BLaER1 (cell line): ENCODE measurements at regions not wholly inside any gene's neighbourhood (a gene's known extent, or its start where the extent isn't known, plus 50 kb on each side); places are given as distances from the start of the nearest gene placed in this dataset.

ENCODE experiments used
- H3K27ac ChIP-seq: shearing (Covaris generic); formaldehyde crosslinking; 2 replicates; pipeline ENCODE4 v1.8.1; 2022
- H3K27me3 ChIP-seq: shearing (Covaris generic); formaldehyde crosslinking; 2 replicates; pipeline ENCODE4 v1.8.1; 2022
- H3K36me3 ChIP-seq: shearing (Covaris generic); formaldehyde crosslinking; 2 replicates; pipeline ENCODE4 v1.8.1; 2022
- H3K4me1 ChIP-seq: shearing (Covaris generic); formaldehyde crosslinking; 2 replicates; pipeline ENCODE4 v1.8.1; 2022
- H3K4me2 ChIP-seq: shearing (Covaris generic); formaldehyde crosslinking; 2 replicates; pipeline ENCODE4 v1.8.1; 2022
- H3K4me3 ChIP-seq: shearing (Covaris generic); formaldehyde crosslinking; 2 replicates; pipeline ENCODE4 v1.8.1; 2022
- H3K9ac ChIP-seq: shearing (Covaris generic); formaldehyde crosslinking; 2 replicates; pipeline ENCODE4 v1.8.1; 2022
- H3K9me3 ChIP-seq: shearing (Covaris generic); formaldehyde crosslinking; 2 replicates; pipeline ENCODE4 v1.8.1; 2022
- H4K20me1 ChIP-seq: shearing (Covaris generic); formaldehyde crosslinking; 2 replicates; pipeline ENCODE4 v1.8.1; 2022
- Cebpa-rat ChIP-seq: shearing (Covaris generic); IDR thresholded peaks from 2 replicates; pipeline ENCODE4 v1.8.1; 2022

DNA sequence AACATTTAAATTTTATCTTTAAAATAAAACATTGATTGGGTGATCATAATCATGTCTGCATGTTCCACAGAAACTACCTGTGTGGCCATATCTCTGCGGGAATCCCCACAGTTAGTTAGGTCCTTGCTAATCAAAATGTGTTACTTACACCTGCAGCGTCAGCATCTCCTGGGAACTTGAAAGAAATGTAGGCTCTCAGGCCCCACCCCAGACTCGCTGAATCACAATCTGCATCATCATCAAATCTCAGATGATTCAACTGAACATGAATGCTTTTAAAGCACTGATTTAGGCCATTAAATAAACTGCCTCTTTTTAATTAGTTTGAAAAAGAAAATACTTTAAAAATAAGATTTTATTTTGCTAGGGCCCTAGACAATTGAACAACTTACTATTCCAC lies 577.8 kb downstream of the PYDC2 start:
- Histone ChIP-seq H3K27ac (no peak overlapping the region), H3K4me1 (no peaks in the 10 kb centered on the region), H3K27me3 (no peaks in the 10 kb centered on the region), H3K4me2 (no peak overlapping the region), H3K9ac (no peak overlapping the region), H3K36me3 (no peaks in the 10 kb centered on the region), H3K4me3 (no peak overlapping the region), H3K9me3 (no peaks in the 10 kb centered on the region), H4K20me1 (no peaks in the 10 kb centered on the region)
- TF ChIP-seq Cebpa-rat = no peak

DNA sequence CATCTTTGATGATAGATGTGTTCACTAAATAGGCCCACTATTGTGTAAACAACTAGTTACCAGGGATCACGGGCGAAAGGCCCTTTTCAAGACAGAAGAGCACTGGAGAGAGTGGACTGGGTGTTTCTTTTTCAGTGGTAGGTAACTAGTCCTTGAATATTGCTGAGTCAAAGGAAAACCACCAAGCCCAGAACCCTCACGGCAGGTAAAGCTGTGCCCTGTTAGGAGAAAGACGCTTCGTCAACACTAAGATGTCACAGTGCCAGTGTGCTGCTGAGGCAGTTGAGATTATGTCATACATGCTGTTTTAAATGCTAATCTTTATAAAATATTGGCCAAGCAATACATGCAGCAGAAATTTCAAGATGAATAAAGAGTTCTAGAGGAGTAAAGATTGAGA lies 578.6 kb downstream of the PYDC2 start:
- no peak overlapping the region for H3K4me2 ChIP-seq
- no peak for TF ChIP-seq Cebpa-rat
- no peak overlapping the region for H3K27ac ChIP-seq
- H3K36me3 ChIP-seq = no peaks in the 10 kb centered on the region
- H3K4me1 ChIP-seq = no peaks in the 10 kb centered on the region
- no peaks in the 10 kb centered on the region for H3K27me3 ChIP-seq
- H4K20me1 ChIP-seq = no peaks in the 10 kb centered on the region
- no peak overlapping the region for H3K9ac ChIP-seq
- H3K4me3 ChIP-seq = no peak overlapping the region
- no peaks in the 10 kb centered on the region for H3K9me3 ChIP-seq

DNA sequence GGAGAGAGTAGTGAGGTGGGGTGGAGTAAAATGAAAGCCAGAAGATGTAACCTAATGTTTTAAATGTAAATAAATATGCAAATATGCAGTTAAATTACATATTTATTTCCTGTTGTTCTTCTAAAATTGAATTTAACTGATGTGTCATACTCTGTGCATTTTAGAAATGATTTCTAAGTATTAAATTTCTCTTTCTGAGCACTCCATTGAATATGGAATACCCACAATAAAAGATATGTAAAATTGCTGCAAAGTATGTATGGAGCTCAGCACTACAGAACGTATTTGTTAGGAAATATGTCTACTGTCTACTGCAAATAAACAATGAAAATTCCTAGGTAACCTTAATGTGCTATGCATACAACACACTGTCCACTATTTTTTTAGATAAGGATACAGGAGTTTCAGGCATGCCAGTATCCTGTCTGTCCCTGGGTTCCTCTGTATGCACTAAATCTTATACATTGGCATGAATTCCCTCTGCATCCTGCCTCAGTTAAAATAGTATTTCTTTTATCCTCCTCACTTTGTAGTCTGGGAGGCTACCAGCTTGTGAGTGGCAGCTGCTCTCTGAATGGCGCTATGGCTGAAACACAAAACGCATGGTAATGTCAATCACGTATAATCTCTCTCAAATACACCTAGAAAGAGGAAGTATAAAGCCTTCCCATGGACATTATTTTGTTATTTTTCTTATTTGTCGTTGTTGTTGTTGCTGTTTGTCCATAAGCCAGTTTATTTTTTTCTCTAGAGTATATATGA lies 579.5 kb downstream of the PYDC2 start:
- no peak overlapping the region for H3K27ac ChIP-seq
- H3K9me3 ChIP-seq = no peaks in the 10 kb centered on the region
- H3K4me1 ChIP-seq = no peaks in the 10 kb centered on the region
- TF ChIP-seq Cebpa-rat = no peak
- H3K9ac ChIP-seq = no peak overlapping the region
- H3K4me2 ChIP-seq = no peak overlapping the region
- no peak overlapping the region for H3K4me3 ChIP-seq
- no peaks in the 10 kb centered on the region for H3K27me3 ChIP-seq
- H3K36me3 ChIP-seq = no peaks in the 10 kb centered on the region
- H4K20me1 ChIP-seq = no peaks in the 10 kb centered on the region

DNA sequence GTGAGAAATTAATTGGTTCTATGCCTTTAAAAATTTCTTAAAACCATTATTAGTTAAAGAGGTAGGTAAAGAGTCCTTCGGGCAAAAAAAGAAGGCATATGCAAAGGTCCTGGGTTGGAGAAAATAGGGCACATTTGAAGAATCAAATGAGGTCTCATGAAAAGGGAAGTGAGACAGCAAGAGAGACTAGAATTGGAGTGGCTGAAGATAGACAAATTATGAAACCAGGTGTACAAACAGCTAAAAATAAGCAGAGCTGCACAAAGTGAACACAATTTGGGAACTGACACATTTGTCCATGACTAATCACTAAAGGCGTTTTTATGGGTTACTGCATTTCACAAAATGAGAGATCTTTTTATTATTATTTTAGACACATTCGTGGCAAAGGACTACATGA lies 581.2 kb downstream of the PYDC2 start:
- TF ChIP-seq Cebpa-rat = no peak
- Histone ChIP-seq H3K4me2 (no peak overlapping the region), H3K27me3 (no peaks in the 10 kb centered on the region), H4K20me1 (no peaks in the 10 kb centered on the region), H3K9me3 (no peaks in the 10 kb centered on the region), H3K4me3 (no peak overlapping the region), H3K4me1 (no peaks in the 10 kb centered on the region), H3K36me3 (no peaks in the 10 kb centered on the region), H3K27ac (no peak overlapping the region), H3K9ac (no peak overlapping the region)

DNA sequence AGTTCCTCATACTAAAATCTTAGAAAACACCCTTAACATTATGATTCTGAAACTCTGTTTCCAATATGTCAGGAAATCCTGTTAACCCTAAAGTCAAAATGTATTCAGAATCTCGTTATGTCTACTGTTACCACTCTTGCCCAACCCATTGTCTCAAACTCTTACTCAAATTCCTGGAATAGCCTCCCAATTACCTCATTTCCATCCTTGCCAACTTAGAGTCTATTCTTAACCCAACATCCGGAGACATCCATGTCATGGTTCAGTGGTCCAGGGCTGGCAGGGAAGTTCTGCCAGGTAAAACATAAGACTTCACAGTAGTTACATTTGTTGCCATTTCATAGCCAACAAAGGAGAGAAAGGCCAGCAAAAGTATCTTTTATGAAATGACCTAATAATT lies 593.9 kb downstream of the PYDC2 start:
- H3K4me1 ChIP-seq = no peaks in the 10 kb centered on the region
- H3K27ac ChIP-seq = no peak overlapping the region
- H3K27me3 ChIP-seq = no peaks in the 10 kb centered on the region
- H4K20me1 ChIP-seq = no peaks in the 10 kb centered on the region
- no peak overlapping the region for H3K4me2 ChIP-seq
- no peak overlapping the region for H3K4me3 ChIP-seq
- H3K9me3 ChIP-seq = no peaks in the 10 kb centered on the region
- H3K36me3 ChIP-seq = no peaks in the 10 kb centered on the region
- TF ChIP-seq Cebpa-rat = no peak
- H3K9ac ChIP-seq = no peak overlapping the region

DNA sequence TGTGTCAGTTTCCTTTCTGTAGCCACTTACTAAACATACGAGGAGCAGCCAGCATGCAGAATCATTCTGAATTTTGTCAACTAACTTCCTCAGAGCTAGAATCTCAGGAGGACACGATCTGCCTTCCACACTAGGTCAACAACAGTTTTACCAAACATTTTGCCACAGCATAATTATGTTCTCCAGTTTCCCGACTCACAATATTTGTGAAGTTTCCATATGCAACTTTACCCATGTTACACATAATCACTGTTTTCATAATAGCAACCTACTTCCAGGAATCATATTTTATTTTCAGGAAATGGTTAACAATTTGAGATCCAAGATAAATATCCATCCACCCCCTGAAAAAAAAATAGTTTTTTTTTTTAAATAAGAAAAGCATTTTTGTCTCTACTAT lies 595.0 kb downstream of the PYDC2 start:
- H3K4me3 ChIP-seq = no peak overlapping the region
- no peaks in the 10 kb centered on the region for H4K20me1 ChIP-seq
- H3K27me3 ChIP-seq = no peaks in the 10 kb centered on the region
- no peak overlapping the region for H3K9ac ChIP-seq
- H3K36me3 ChIP-seq = no peaks in the 10 kb centered on the region
- TF ChIP-seq Cebpa-rat = no peak
- H3K27ac ChIP-seq = no peak overlapping the region
- H3K9me3 ChIP-seq = no peaks in the 10 kb centered on the region
- no peaks in the 10 kb centered on the region for H3K4me1 ChIP-seq
- no peak overlapping the region for H3K4me2 ChIP-seq

DNA sequence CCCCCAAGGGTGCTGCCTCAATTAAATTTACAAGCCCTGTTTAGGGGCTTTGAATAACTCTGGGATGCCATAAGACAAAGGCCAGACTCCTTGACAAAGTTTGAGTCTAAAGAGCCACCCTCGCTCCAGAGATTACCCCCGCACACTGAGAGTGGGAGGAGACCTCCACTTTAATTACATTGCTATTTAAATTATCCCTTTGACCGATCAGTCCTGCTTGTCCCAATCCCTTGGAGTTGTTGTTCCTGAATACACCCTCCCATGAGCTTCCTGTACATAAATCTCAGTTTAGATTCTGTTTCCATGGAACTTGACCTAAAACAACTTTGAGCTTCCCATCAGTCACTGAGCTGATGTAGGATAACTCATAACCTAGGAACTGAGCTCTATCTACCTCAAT lies 596.3 kb downstream of the PYDC2 start:
- Histone ChIP-seq H4K20me1 (no peaks in the 10 kb centered on the region), H3K9ac (no peak overlapping the region), H3K27ac (no peak overlapping the region), H3K4me2 (no peak overlapping the region), H3K4me3 (no peak overlapping the region), H3K9me3 (no peaks in the 10 kb centered on the region), H3K36me3 (no peaks in the 10 kb centered on the region), H3K27me3 (no peaks in the 10 kb centered on the region), H3K4me1 (no peaks in the 10 kb centered on the region)
- no peak for TF ChIP-seq Cebpa-rat

DNA sequence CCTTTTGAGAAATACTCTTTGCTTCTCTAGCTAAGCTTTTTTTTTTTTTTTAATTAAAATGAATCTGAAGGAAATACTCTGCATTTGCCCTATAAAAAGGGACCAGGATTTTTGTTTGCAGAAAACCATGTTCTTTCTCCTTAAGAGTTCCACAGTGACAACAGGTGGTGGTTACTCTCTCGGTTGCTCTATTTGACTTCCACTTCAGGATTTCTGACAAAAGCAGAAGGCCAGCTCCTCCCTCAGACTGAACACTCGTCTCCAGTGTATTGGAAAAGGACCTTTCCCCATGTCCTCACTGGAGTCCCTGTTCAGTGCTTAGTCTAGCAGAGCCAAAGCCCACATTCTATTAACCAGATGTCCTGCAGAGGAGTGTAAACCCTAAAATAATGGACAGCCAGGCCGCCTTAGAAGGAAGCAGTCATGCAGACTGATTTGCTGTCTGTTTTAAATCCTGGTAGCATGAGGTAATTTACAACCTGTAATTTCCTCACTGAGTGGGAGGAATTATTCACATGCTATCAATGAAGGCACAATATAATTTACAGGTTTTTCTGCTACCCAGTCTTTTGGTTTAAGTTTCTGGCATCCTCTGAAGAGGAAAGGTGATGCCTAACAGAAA lies 599.3 kb downstream of the PYDC2 start:
- Histone ChIP-seq H3K36me3 (no peaks in the 10 kb centered on the region), H3K4me1 (no peaks in the 10 kb centered on the region), H3K4me3 (no peak overlapping the region), H3K9ac (no peak overlapping the region), H3K9me3 (no peaks in the 10 kb centered on the region), H3K4me2 (no peak overlapping the region), H3K27me3 (no peaks in the 10 kb centered on the region), H3K27ac (no peak overlapping the region), H4K20me1 (no peaks in the 10 kb centered on the region)
- no peak for TF ChIP-seq Cebpa-rat

DNA sequence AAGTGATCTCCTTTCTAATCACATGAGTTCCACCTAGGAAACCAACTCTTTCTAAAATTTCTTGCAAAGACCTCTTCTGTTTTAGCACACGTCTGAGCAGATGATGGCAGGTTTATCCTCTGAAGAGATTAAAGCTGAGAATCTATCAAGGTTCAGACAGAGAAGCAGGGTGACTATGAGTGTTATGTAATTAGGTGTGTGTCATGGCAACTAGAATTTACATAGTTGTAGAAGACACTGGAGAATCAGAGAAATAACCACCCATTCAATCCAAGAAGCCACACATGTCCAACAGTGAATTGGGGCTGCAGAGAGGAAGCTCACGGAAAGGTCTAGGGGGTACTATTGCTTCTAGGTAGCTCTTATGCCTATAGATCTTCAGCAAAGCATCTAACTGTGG lies 600.5 kb downstream of the PYDC2 start:
- Histone ChIP-seq H3K9me3 (no peaks in the 10 kb centered on the region), H4K20me1 (no peaks in the 10 kb centered on the region), H3K27me3 (no peaks in the 10 kb centered on the region), H3K9ac (no peak overlapping the region), H3K4me3 (no peak overlapping the region), H3K4me1 (no peaks in the 10 kb centered on the region), H3K4me2 (no peak overlapping the region), H3K27ac (no peak overlapping the region), H3K36me3 (no peaks in the 10 kb centered on the region)
- no peak for TF ChIP-seq Cebpa-rat

DNA sequence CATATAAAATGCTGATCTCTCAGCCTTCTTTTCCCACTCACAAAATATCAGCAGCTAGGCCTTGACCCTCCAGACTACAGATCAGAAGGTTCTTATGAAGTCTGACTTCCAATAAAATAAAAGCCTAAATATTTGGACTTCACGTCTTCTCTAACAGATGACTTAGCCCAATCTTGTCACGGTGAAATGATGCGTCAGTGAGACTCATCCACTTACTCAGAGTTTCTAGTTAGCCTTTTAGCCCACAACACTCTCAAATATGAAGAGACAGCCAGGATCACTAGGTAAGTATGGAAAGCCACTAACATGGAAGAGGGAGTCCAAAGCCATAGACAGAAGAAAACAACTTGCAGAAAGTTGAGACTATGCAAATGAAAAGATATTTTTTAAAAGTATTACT lies 601.2 kb downstream of the PYDC2 start:
- Histone ChIP-seq H3K9me3 (no peaks in the 10 kb centered on the region), H3K36me3 (no peaks in the 10 kb centered on the region), H4K20me1 (no peaks in the 10 kb centered on the region), H3K27ac (no peak overlapping the region), H3K4me1 (no peaks in the 10 kb centered on the region), H3K27me3 (no peaks in the 10 kb centered on the region), H3K4me2 (no peak overlapping the region), H3K9ac (no peak overlapping the region), H3K4me3 (no peak overlapping the region)
- no peak for TF ChIP-seq Cebpa-rat
